DND-41 (cell line): ENCODE measurements at regions not wholly inside any gene's neighbourhood (a gene's known extent, or its start where the extent isn't known, plus 50 kb on each side); places are given as distances from the start of the nearest gene placed in this dataset.

ENCODE experiments used
- EZH2 ChIP-seq: IDR thresholded peaks from 3 replicates; pipeline ENCODE4 v1.6.1; 2012; ENCODE audit warnings: borderline replicate concordance, low read depth, mild to moderate bottlenecking, moderate library complexity, low read length, inconsistent platforms; ENCODE audit not compliant: severe bottlenecking
- TF ChIP-seq, protein P1 (sequence below): IDR thresholded peaks from 2 replicates; pipeline ENCODE4 v1.5.1; 2012; ENCODE audit warnings: borderline replicate concordance, low read length, moderate library complexity, mild to moderate bottlenecking; ENCODE audit not compliant: poor library complexity, severe bottlenecking; ENCODE audit errors: extremely low read depth

DNA sequence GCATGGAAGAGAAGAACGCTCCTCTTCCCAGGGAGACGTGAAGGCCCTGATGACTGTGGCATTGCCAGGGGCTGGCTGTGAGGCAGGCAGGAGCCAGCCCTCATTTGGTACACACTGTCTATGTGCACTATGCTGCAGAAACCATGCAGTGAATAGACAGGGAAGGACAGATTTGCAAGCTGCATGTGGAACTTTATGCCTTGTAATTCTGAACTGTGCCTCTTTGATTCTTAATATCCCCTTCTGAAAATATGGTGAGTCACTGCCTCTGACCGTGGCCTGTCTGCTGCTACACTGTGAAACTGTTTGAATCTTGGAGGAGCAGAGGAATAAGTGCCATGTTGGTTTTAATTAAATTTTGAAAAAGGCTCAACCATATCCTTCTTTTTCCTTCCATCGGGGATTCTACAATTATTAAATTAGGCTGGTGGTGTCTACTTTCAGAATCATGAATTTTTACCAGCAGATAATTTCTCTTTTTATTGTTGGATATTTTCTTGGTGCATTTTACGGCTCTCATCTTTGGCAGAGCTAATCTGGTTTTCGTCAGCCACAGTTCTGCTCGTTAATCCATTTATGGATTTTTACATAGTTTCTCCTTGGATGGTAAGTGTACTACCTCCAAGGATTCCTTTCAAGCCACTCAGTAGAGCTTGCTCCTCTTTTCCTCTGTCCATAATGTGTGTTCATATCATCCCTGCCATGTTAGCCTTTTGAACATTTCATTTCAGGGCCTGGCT is 301.0 kb upstream of the SLC35B3 start:
- TF ChIP-seq, protein P1, sequence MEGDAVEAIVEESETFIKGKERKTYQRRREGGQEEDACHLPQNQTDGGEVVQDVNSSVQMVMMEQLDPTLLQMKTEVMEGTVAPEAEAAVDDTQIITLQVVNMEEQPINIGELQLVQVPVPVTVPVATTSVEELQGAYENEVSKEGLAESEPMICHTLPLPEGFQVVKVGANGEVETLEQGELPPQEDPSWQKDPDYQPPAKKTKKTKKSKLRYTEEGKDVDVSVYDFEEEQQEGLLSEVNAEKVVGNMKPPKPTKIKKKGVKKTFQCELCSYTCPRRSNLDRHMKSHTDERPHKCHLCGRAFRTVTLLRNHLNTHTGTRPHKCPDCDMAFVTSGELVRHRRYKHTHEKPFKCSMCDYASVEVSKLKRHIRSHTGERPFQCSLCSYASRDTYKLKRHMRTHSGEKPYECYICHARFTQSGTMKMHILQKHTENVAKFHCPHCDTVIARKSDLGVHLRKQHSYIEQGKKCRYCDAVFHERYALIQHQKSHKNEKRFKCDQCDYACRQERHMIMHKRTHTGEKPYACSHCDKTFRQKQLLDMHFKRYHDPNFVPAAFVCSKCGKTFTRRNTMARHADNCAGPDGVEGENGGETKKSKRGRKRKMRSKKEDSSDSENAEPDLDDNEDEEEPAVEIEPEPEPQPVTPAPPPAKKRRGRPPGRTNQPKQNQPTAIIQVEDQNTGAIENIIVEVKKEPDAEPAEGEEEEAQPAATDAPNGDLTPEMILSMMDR = no peak
- TF ChIP-seq EZH2 = no peak
